IPS DF 19.7 (cell line): ENCODE measurements at regions not wholly inside any gene's neighbourhood (a gene's known extent, or its start where the extent isn't known, plus 50 kb on each side); places are given as distances from the start of the nearest gene placed in this dataset.

ENCODE experiments used
- DNase-seq: peaks from one replicate; pipeline ENCODE4 v3.0.0-alpha.2; 2013; ENCODE audit warnings: low read depth, low spot score

GRCh38 chr2:11044201-11044600 is 111.1 kb upstream of the SLC66A3 start:
- DNase-seq: no peak

- DNase-seq: no peak
Measured at GRCh38 chr2:11045294-11045693, 110.0 kb upstream of the SLC66A3 start.

GRCh38 chr2:11048335-11049008 is 106.8 kb upstream of the SLC66A3 start:
- no peak for DNase-seq

- no peak for DNase-seq
Measured at GRCh38 chr2:11050565-11050964, 104.7 kb upstream of the SLC66A3 start.

GRCh38 chr2:11051280-11051679 is 104.0 kb upstream of the SLC66A3 start:
- DNase-seq: no peak

- no peak for DNase-seq
Measured at GRCh38 chr2:11053546-11053945, 101.7 kb upstream of the SLC66A3 start.

GRCh38 chr2:11054783-11055678 is 100.2 kb upstream of the SLC66A3 start:
- no peak for DNase-seq

- DNase-seq: no peak
Measured at GRCh38 chr2:11055679-11056215, 99.5 kb upstream of the SLC66A3 start.

- DNase-seq: no peak
Measured at GRCh38 chr2:11056614-11057013, 98.7 kb upstream of the SLC66A3 start.

- no peak for DNase-seq
Measured at GRCh38 chr2:11057031-11057430, 98.2 kb upstream of the SLC66A3 start.

- no peak for DNase-seq
Measured at GRCh38 chr2:11058129-11058528, 97.1 kb upstream of the SLC66A3 start.

GRCh38 chr2:11060376-11061169 is 94.7 kb upstream of the SLC66A3 start:
- no peak for DNase-seq

GRCh38 chr2:11065833-11066485 is 89.3 kb upstream of the SLC66A3 start:
- no peak for DNase-seq

GRCh38 chr2:11067221-11068078 is 87.8 kb upstream of the SLC66A3 start:
- DNase-seq: no peak

- DNase-seq: no peak
Measured at GRCh38 chr2:11068079-11068741, 87.1 kb upstream of the SLC66A3 start.

GRCh38 chr2:11068856-11069526 is 86.3 kb upstream of the SLC66A3 start:
- DNase-seq: no peak

- DNase-seq: no peak
Measured at GRCh38 chr2:11069566-11070185, 85.6 kb upstream of the SLC66A3 start.

- DNase-seq: no peak
Measured at GRCh38 chr2:11071211-11071610, 84.1 kb upstream of the SLC66A3 start.

GRCh38 chr2:11071939-11072338 is 83.3 kb upstream of the SLC66A3 start:
- no peak for DNase-seq
